AG10803 (cell line): ENCODE measurements at regions not wholly inside any gene's neighbourhood (a gene's known extent, or its start where the extent isn't known, plus 50 kb on each side); places are given as distances from the start of the nearest gene placed in this dataset.

Source experiments
- DNase-seq: peaks from one replicate; pipeline ENCODE4 v3.0.0; 2010; ENCODE audit warnings: low read depth
- H3K4me3 ChIP-seq: 2 replicates; pipeline ENCODE4 v1.5.1; 2011; ENCODE audit warnings: mild to moderate bottlenecking, low read length, control low read depth
- CTCF ChIP-seq: conservative IDR thresholded peaks from 2 replicates; pipeline ENCODE4 v1.5.1; 2011; ENCODE audit warnings: mild to moderate bottlenecking, low read length, control low read depth, inconsistent platforms

- TF ChIP-seq CTCF: no peak
- no peak for DNase-seq
Measured at GRCh38 chr6:34633256-34633655, 63.3 kb downstream of the ILRUN start.

GRCh38 chr6:34630040-34630439 is 66.5 kb downstream of the ILRUN start:
- no peak overlapping the region for H3K4me3 ChIP-seq
- no peak for TF ChIP-seq CTCF
- DNase-seq: peak; percentile 90

More at GRCh38 chr6:34633256-34633655, 63.3 kb downstream of the ILRUN start:
- no peak overlapping the region for H3K4me3 ChIP-seq

GRCh38 chr6:34627296-34627695 is 69.3 kb downstream of the ILRUN start:
- DNase-seq: no peak
- H3K4me3 ChIP-seq: no peak overlapping the region
- no peak for TF ChIP-seq CTCF

GRCh38 chr6:34618430-34619182 is 62.5 kb upstream of the SPDEF start:
- no peak for TF ChIP-seq CTCF
- DNase-seq: no peak

GRCh38 chr6:34617231-34617630 is 61.1 kb upstream of the SPDEF start:
- no peak overlapping the region for H3K4me3 ChIP-seq
- DNase-seq: no peak
- no peak for TF ChIP-seq CTCF

More at GRCh38 chr6:34618430-34619182, 62.5 kb upstream of the SPDEF start:
- no peak overlapping the region for H3K4me3 ChIP-seq

- no peak overlapping the region for H3K4me3 ChIP-seq
- no peak for TF ChIP-seq CTCF
- DNase-seq: no peak
Measured at GRCh38 chr6:34616227-34616585, 60.1 kb upstream of the SPDEF start.

GRCh38 chr6:34615574-34616226 is 59.6 kb upstream of the SPDEF start:
- no peak for TF ChIP-seq CTCF
- no peak overlapping the region for H3K4me3 ChIP-seq
- DNase-seq: no peak
